ENCODE measurements at regions not wholly inside any gene's neighbourhood (a gene's known extent, or its start where the extent isn't known, plus 50 kb on each side); places are given as distances from the start of the nearest gene placed in this dataset.

GRCh38 chr7:66869660-66870450 lies 51.2 kb upstream of the TMEM248 start (continued):
- TF ChIP-seq LCOR (CRISPR knock-in tag; IDR thresholded peaks at IDR 0.05), result no peak; the same call in 1 of the 2 replicates
- no peak for TF ChIP-seq ZNF518B (CRISPR knock-in tag; IDR thresholded peaks at IDR 0.05)
- TF ChIP-seq E2F1 (CRISPR knock-in tag; IDR thresholded peaks at IDR 0.05), result 0 out of 2 replicates have a peak, but pooled peaks have one; percentile 56
- no peak for TF ChIP-seq ILF3 (IDR thresholded peaks at IDR 0.05; ENCODE audit: borderline replicate concordance)
- no peak for TF ChIP-seq STAG1 (CRISPR knock-in tag; IDR thresholded peaks at IDR 0.05; ENCODE audit: borderline replicate concordance)
- TF ChIP-seq EZH2 (IDR thresholded peaks at IDR 0.05; ENCODE audit: borderline replicate concordance, low read depth, low read length), result no peak
- no peak for TF ChIP-seq ZNF445 (CRISPR knock-in tag; IDR thresholded peaks at IDR 0.05; ENCODE audit: low read depth)
- TF ChIP-seq RBFOX2 (IDR thresholded peaks at IDR 0.05; ENCODE audit: low read depth, low read length), result no peak
- TF ChIP-seq GABPB2 (CRISPR knock-in tag; conservative IDR thresholded peaks at IDR 0.05), result no peak
- TF ChIP-seq KLF6 (CRISPR knock-in tag; IDR thresholded peaks at IDR 0.05; ENCODE audit: borderline replicate concordance), result no peak
- TF ChIP-seq SIRT6 (IDR thresholded peaks at IDR 0.05; ENCODE audit: low read depth, low read length), result no peak
- no peak for TF ChIP-seq MCM2 (IDR thresholded peaks at IDR 0.05; ENCODE audit: low read depth)
- no peak for TF ChIP-seq ZNF778 (CRISPR knock-in tag; IDR thresholded peaks at IDR 0.05)
- no peak for TF ChIP-seq ZNF583 (CRISPR knock-in tag; IDR thresholded peaks at IDR 0.05)
- peak; percentile 46; the same call in 1 of the 2 replicates for TF ChIP-seq NFIC (IDR thresholded peaks at IDR 0.05)
- no peak for TF ChIP-seq ZNF764 (CRISPR knock-in tag; IDR thresholded peaks at IDR 0.05; ENCODE audit: low read depth)
- TF ChIP-seq ZNF274 (IDR thresholded peaks at IDR 0.05; ENCODE audit: borderline replicate concordance, low read depth, low read length), result no peak
- TF ChIP-seq ZNF696 (CRISPR knock-in tag; conservative IDR thresholded peaks at IDR 0.05), result no peak
- TF ChIP-seq HINFP (tag; conservative IDR thresholded peaks at IDR 0.05; ENCODE audit: low read depth), result no peak
- TF ChIP-seq MXI1 (IDR thresholded peaks at IDR 0.05; ENCODE audit: low read depth, low read length), result no peak
- peak; percentile 54; the same call in 1 of the 2 replicates for TF ChIP-seq ATF6 (CRISPR knock-in tag; IDR thresholded peaks at IDR 0.05)

Measured in K562 (cell line).